HEK293 (cell line): ENCODE measurements at regions not wholly inside any gene's neighbourhood (a gene's known extent, or its start where the extent isn't known, plus 50 kb on each side); places are given as distances from the start of the nearest gene placed in this dataset.
A peak's percentile ranks its signal among the peaks of the same experiment; 100 is the strongest.
"Not testable (repeated sequence)": the region's sequence is repeated elsewhere in the genome, so short reads cannot be mapped to it uniquely, and the experiment has no call there.

Experiments
- CTCF ChIA-PET: fragments of 350-600 bp; formaldehyde crosslinking; extraction: SDS; loops from one replicate; lab custom pipeline; 2021; ENCODE audit warnings: antibody characterized with exemption; lab: Yijun Ruan, JAX
- POLR2A ChIA-PET: fragments of 300-600 bp; formaldehyde crosslinking; extraction: SDS; loops from one replicate; lab custom pipeline; 2020; ENCODE audit warnings: antibody characterized with exemption, inconsistent platforms; lab: Yijun Ruan, JAX
- H3K27ac ChIP-seq: fragments of 200-500 bp; sonication (Bioruptor generic); 2 replicates; pipeline ENCODE4 v1.5.1; 2014; ENCODE audit warnings: low read depth, low read length, control low read depth, inconsistent platforms; ENCODE audit errors: extremely low read depth
- H3K36me3 ChIP-seq, 2 experiments: fragments of 200-500 bp in 1 of 2; sonication (Bioruptor generic) in 1 of 2; 1 replicate in 1 of 2; 2 replicates in 1 of 2; pipeline ENCODE4 v1.5.1; 2014 to 2017; ENCODE audit warnings: inconsistent platforms in 2 of 2, low read length in 2 of 2; ENCODE audit not compliant: control insufficient read depth in 2 of 2, insufficient read depth in 1 of 2
- H3K4me1 ChIP-seq: fragments of 200-500 bp; sonication (Bioruptor generic); 2 replicates; pipeline ENCODE4 v1.5.1; 2014; ENCODE audit warnings: mild to moderate bottlenecking, low read length, inconsistent platforms; ENCODE audit not compliant: control insufficient read depth, insufficient read depth
- H3K4me3 ChIP-seq: 2 replicates; pipeline ENCODE4 v1.5.1; 2011; ENCODE audit warnings: low read depth, mild to moderate bottlenecking, control low read depth, low read length, moderate library complexity
- H3K9me3 ChIP-seq: fragments of 200-500 bp; sonication (Bioruptor generic); 2 replicates; pipeline ENCODE4 v1.5.1; 2014; ENCODE audit warnings: low read depth, low read length, inconsistent platforms; ENCODE audit not compliant: control insufficient read depth, insufficient read depth
- GLI4 ChIP-seq: fragments of 450-650 bp; formaldehyde crosslinking; IDR thresholded peaks from 2 replicates; pipeline ENCODE4 v1.5.1; 2016; ENCODE audit warnings: missing biosample characterization, missing genetic modification characterization
- GLIS1 ChIP-seq: fragments of 450-650 bp; formaldehyde crosslinking; IDR thresholded peaks from 2 replicates; pipeline ENCODE4 v1.5.1; 2016; ENCODE audit warnings: missing biosample characterization, missing genetic modification characterization
- OSR2 ChIP-seq: fragments of 450-650 bp; formaldehyde crosslinking; IDR thresholded peaks from 2 replicates; pipeline ENCODE4 v1.5.1; 2016; ENCODE audit warnings: missing biosample characterization, missing genetic modification characterization
- PRDM6 ChIP-seq: fragments of 450-650 bp; formaldehyde crosslinking; IDR thresholded peaks from 2 replicates; pipeline ENCODE4 v1.5.1; 2017; ENCODE audit warnings: missing biosample characterization, missing genetic modification characterization
- SCRT1 ChIP-seq: fragments of 450-650 bp; formaldehyde crosslinking; IDR thresholded peaks from 2 replicates; pipeline ENCODE4 v1.5.1; 2016; ENCODE audit warnings: missing biosample characterization, missing genetic modification characterization, borderline replicate concordance
- SP2 ChIP-seq: fragments of 450-650 bp; formaldehyde crosslinking; IDR thresholded peaks from 2 replicates; pipeline ENCODE4 v1.5.1; 2016; ENCODE audit warnings: missing biosample characterization, missing genetic modification characterization
- SP3 ChIP-seq: fragments of 450-650 bp; formaldehyde crosslinking; IDR thresholded peaks from 2 replicates; pipeline ENCODE4 v1.5.1; 2016; ENCODE audit warnings: missing biosample characterization, missing genetic modification characterization
- TCF7L2 ChIP-seq: IDR thresholded peaks from 2 replicates; pipeline ENCODE4 v1.6.1; 2011; ENCODE audit warnings: low read depth, mild to moderate bottlenecking, inconsistent platforms, low read length, moderate library complexity, borderline replicate concordance
- WT1 ChIP-seq: fragments of 450-650 bp; formaldehyde crosslinking; IDR thresholded peaks from 2 replicates; pipeline ENCODE4 v1.5.1; 2016; ENCODE audit warnings: missing biosample characterization, missing genetic modification characterization
- ZBTB17 ChIP-seq: fragments of 450-650 bp; formaldehyde crosslinking; IDR thresholded peaks from 2 replicates; pipeline ENCODE4 v1.5.1; 2016; ENCODE audit warnings: missing biosample characterization, missing genetic modification characterization
- ZBTB8A ChIP-seq: fragments of 450-650 bp; formaldehyde crosslinking; IDR thresholded peaks from 2 replicates; pipeline ENCODE4 v1.5.1; 2016; ENCODE audit warnings: missing biosample characterization, missing genetic modification characterization
- ZEB2 ChIP-seq: fragments of 450-650 bp; formaldehyde crosslinking; IDR thresholded peaks from 2 replicates; pipeline ENCODE4 v1.5.1; 2016; ENCODE audit warnings: missing biosample characterization, missing genetic modification characterization
- ZFHX2 ChIP-seq: fragments of 450-650 bp; formaldehyde crosslinking; conservative IDR thresholded peaks from 2 replicates; pipeline ENCODE4 v1.5.1; 2016; ENCODE audit warnings: missing biosample characterization, missing genetic modification characterization
- ZNF10 ChIP-seq: fragments of 450-650 bp; formaldehyde crosslinking; IDR thresholded peaks from 2 replicates; pipeline ENCODE4 v1.5.1; 2017; ENCODE audit warnings: missing biosample characterization, missing genetic modification characterization
- ZNF202 ChIP-seq: fragments of 450-650 bp; formaldehyde crosslinking; IDR thresholded peaks from 2 replicates; pipeline ENCODE4 v1.5.1; 2016; ENCODE audit warnings: missing biosample characterization, missing genetic modification characterization, borderline replicate concordance
- ZNF211 ChIP-seq: fragments of 450-650 bp; formaldehyde crosslinking; IDR thresholded peaks from 2 replicates; pipeline ENCODE4 v1.5.1; 2016; ENCODE audit warnings: low read depth, missing biosample characterization, missing genetic modification characterization
- ZNF274 ChIP-seq, 2 experiments: fragments of 200-500 bp in 1 of 2; fragments of 450-650 bp in 1 of 2; sonication (Bioruptor generic) in 1 of 2; formaldehyde crosslinking in 1 of 2; IDR thresholded peaks; 2 replicates each; pipeline versions ENCODE4 v1.5.1 to v1.6.1; 2014 to 2016; ENCODE audit warnings: borderline replicate concordance in 1 of 2, inconsistent platforms in 1 of 2, low read length in 1 of 2, missing biosample characterization in 1 of 2, missing genetic modification characterization in 1 of 2
- ZNF366 ChIP-seq: fragments of 450-650 bp; formaldehyde crosslinking; conservative IDR thresholded peaks from 2 replicates; pipeline ENCODE4 v1.5.1; 2016; ENCODE audit warnings: missing biosample characterization, missing genetic modification characterization
- ZNF449 ChIP-seq: fragments of 450-650 bp; formaldehyde crosslinking; IDR thresholded peaks from 2 replicates; pipeline ENCODE4 v1.5.1; 2017; ENCODE audit warnings: missing biosample characterization, mild to moderate bottlenecking, missing genetic modification characterization, moderate library complexity
- ZNF544 ChIP-seq: fragments of 450-650 bp; formaldehyde crosslinking; IDR thresholded peaks from 2 replicates; pipeline ENCODE4 v1.5.0; 2017; ENCODE audit warnings: missing biosample characterization, missing genetic modification characterization
- ZNF629 ChIP-seq: fragments of 450-650 bp; formaldehyde crosslinking; IDR thresholded peaks from 2 replicates; pipeline ENCODE4 v1.5.1; 2017; ENCODE audit warnings: missing biosample characterization, missing genetic modification characterization
- ZNF664 ChIP-seq: fragments of 450-650 bp; formaldehyde crosslinking; IDR thresholded peaks from 2 replicates; pipeline ENCODE4 v1.5.1; 2016; ENCODE audit warnings: missing biosample characterization, missing genetic modification characterization

- H3K36me3 ChIP-seq = no peaks in the 10 kb centered on the region
- H3K4me3 ChIP-seq = no peak overlapping the region
- TF ChIP-seq ZNF211 (no peak), ZEB2 (tag by site-specific recombination) (no peak), ZBTB8A (tag by site-specific recombination) (no peak), TCF7L2 (no peak), ZFHX2 (tag by site-specific recombination) (no peak), WT1 (tag by site-specific recombination) (no peak)
- TF ChIP-seq, all 188 proteins: peak for 0
- no peak overlapping the region for H3K27ac ChIP-seq
- POLR2A ChIA-PET = no interaction called here
- H3K4me1 ChIP-seq = no peaks in the 10 kb centered on the region
- CTCF ChIA-PET = interaction anchor here (0.8 to 2.4 kb wide), 4 partner anchors 7 to 14 kb away, joined by 3 to 7 read pairs (median 5); no protein-coding TSS in a partner anchor
- no peaks in the 10 kb centered on the region for H3K9me3 ChIP-seq
These were observed 116.7 kb upstream of the NEK6 start for GRCh38 chr9:124140941-124141568.

GRCh38 chr9:124144561-124145123 is 113.1 kb upstream of the NEK6 start:
- CTCF ChIA-PET = interaction anchor here (0.8 kb wide), 1 partner anchor 982 kb away, joined by 4 read pairs; no protein-coding TSS in a partner anchor
- H3K36me3 ChIP-seq, H3K27ac ChIP-seq, H3K4me3 ChIP-seq, H3K4me1 ChIP-seq, H3K9me3 ChIP-seq: not testable (repeated sequence)
- POLR2A ChIA-PET = interaction anchor here (0.6 kb wide), 1 partner anchor 114 kb away, joined by 3 read pairs; no protein-coding TSS in a partner anchor
- TF ChIP-seq ZNF366 (tag by site-specific recombination) = peak; percentile 47; the same call in 1 of the 2 replicates
- peak; percentile 86 for TF ChIP-seq GLIS1 (tag by site-specific recombination)
- TF ChIP-seq ZNF629 (tag by site-specific recombination) = peak; percentile 49
- TF ChIP-seq ZBTB17 (tag by site-specific recombination) = peak; percentile 10; the same call in 1 of the 2 replicates
- TF ChIP-seq OSR2 = peak; percentile 68
- TF ChIP-seq PRDM6 (tag by site-specific recombination) = 0 out of 2 replicates have a peak, but pooled peaks have one; percentile 42
- TF ChIP-seq ZNF449 (tag by site-specific recombination) = peak; percentile 99

- Histone ChIP-seq H3K4me1 (no peaks in the 10 kb centered on the region), H3K4me3 (no peak overlapping the region), H3K27ac (no peak overlapping the region), H3K9me3 (no peaks in the 10 kb centered on the region), H3K36me3 (no peaks in the 10 kb centered on the region)
- ChIA-PET POLR2A (interaction anchor here (0.6 kb wide), 2 partner anchors 81 to 518 kb away, joined by 3 read pairs; no protein-coding TSS in a partner anchor), CTCF (interaction anchor here (0.5 kb wide), 1 partner anchor 316 kb away, joined by 3 read pairs; no protein-coding TSS in a partner anchor)
- TF ChIP-seq SCRT1 (tag by site-specific recombination) (no peak), ZNF10 (tag by site-specific recombination) (no peak), SP2 (tag by site-specific recombination) (no peak), ZNF664 (tag by site-specific recombination) (no peak), SP3 (tag by site-specific recombination) (no peak), GLI4 (no peak), ZNF544 (tag by site-specific recombination) (no peak), ZNF274 (IDR thresholded peaks at IDR 0.05; ENCODE audit: low read length) (no peak), ZNF274 (tag by site-specific recombination; IDR thresholded peaks at IDR 0.05; ENCODE audit: borderline replicate concordance) (no peak), ZNF366 (tag by site-specific recombination) (no peak), ZNF202 (tag by site-specific recombination) (no peak)
These were observed 111.7 kb upstream of the NEK6 start for GRCh38 chr9:124146031-124146561.
